MCF 10A (cell line): ENCODE measurements at regions not wholly inside any gene's neighbourhood (a gene's known extent, or its start where the extent isn't known, plus 50 kb on each side); places are given as distances from the start of the nearest gene placed in this dataset.

Experiments used
- BruUV-seq: library from RNA; stranded (reverse); fragments of 400-500 nt; replicated peaks from 2 replicates; lab custom pipeline; 2021; lab: Mats Ljungman, UMichigan
- CTCF ChIA-PET: fragments of 300-600 bp; sonication (Branson Sonifier 250); formaldehyde crosslinking; extraction: SDS; loops from one replicate; lab custom pipeline; 2021; ENCODE audit warnings: antibody characterized with exemption, inconsistent platforms; lab: Yijun Ruan, JAX
- POLR2A ChIA-PET: fragments of 300-600, 350-650 bp; sonication (Branson Sonifier 250); formaldehyde crosslinking; extraction: SDS; loops from one replicate; lab custom pipeline; 2020; ENCODE audit warnings: antibody characterized with exemption, inconsistent platforms; lab: Yijun Ruan, JAX
- DNase-seq: peaks from one replicate; pipeline ENCODE4 v3.0.0-alpha.2; 2018; ENCODE audit not compliant: unreplicated experiment
- H3K27ac Mint-ChIP-seq: one replicate; pipeline ENCODE4 v1.8.0; 2022; ENCODE audit warnings: mild to moderate bottlenecking, low read depth, mixed read lengths; ENCODE audit not compliant: unreplicated experiment
- H3K27me3 Mint-ChIP-seq: one replicate; pipeline ENCODE4 v1.8.0; 2022; ENCODE audit warnings: mixed read lengths; ENCODE audit not compliant: insufficient read depth, unreplicated experiment
- H3K36me3 Mint-ChIP-seq: one replicate; pipeline ENCODE4 v1.8.0; 2022; ENCODE audit warnings: mild to moderate bottlenecking, moderate library complexity, mixed read lengths; ENCODE audit not compliant: insufficient read depth, unreplicated experiment
- H3K4me1 Mint-ChIP-seq: one replicate; pipeline ENCODE4 v1.8.0; 2022; ENCODE audit warnings: mixed read lengths; ENCODE audit not compliant: insufficient read depth, unreplicated experiment
- H3K4me3 Mint-ChIP-seq: one replicate; pipeline ENCODE4 v1.8.0; 2022; ENCODE audit warnings: mild to moderate bottlenecking, moderate library complexity, mixed read lengths; ENCODE audit not compliant: unreplicated experiment
- H3K9me3 Mint-ChIP-seq: one replicate; pipeline ENCODE4 v1.8.0; 2022; ENCODE audit warnings: mixed read lengths; ENCODE audit not compliant: unreplicated experiment
- CTCF ChIP-seq: fragments of 200-600 bp; IDR thresholded peaks from one replicate; pipeline ENCODE4 v1.8.0; 2022; ENCODE audit warnings: antibody characterized with exemption, mild to moderate bottlenecking; ENCODE audit not compliant: unreplicated experiment
- intact Hi-C: fragments of 100-400 bp; cut with micrococcal nuclease; formaldehyde crosslinking; loops from 2 replicates; pipeline ENCODE4 v1.14.1; 2022

- Mint-ChIP-seq H3K4me1 (no peaks in the 10 kb centered on the region), H3K27ac (no peak overlapping the region), H3K36me3 (no peaks in the 10 kb centered on the region), H3K9me3 (no peaks in the 10 kb centered on the region), H3K27me3 (peaks cover 76% of the 10 kb centered on the region), H3K4me3 (no peak overlapping the region)
- intact Hi-C loops = no loop called here
- no peak for DNase-seq
- ChIA-PET CTCF (no interaction called here), POLR2A (interaction anchor here (0.5 to 0.7 kb wide), 3 partner anchors 42 to 504 kb away, joined by 3 read pairs; no protein-coding TSS in a partner anchor)
- TF ChIP-seq CTCF = no peak
- no TSS peak for BruUV-seq
Measured at GRCh38 chr9:32294106-32294505, 90.3 kb upstream of the ACO1 start.

- H3K9me3 Mint-ChIP-seq = no peaks in the 10 kb centered on the region
- no peak overlapping the region for H3K4me3 Mint-ChIP-seq
- H3K36me3 Mint-ChIP-seq = no peaks in the 10 kb centered on the region
- ChIA-PET CTCF (no interaction called here), POLR2A (no interaction called here)
- TF ChIP-seq CTCF = no peak
- no peak overlapping the region for H3K27ac Mint-ChIP-seq
- intact Hi-C loops = no loop called here
- H3K27me3 Mint-ChIP-seq = peaks cover 82% of the 10 kb centered on the region
- no peak for DNase-seq
- BruUV-seq = no TSS peak
- H3K4me1 Mint-ChIP-seq = no peaks in the 10 kb centered on the region
Measured at GRCh38 chr9:32300373-32300772, 84.1 kb upstream of the ACO1 start.

- H3K4me1 Mint-ChIP-seq = no peaks in the 10 kb centered on the region
- no peak for TF ChIP-seq CTCF
- no peak for DNase-seq
- no peak overlapping the region for H3K27ac Mint-ChIP-seq
- peaks cover 41% of the 10 kb centered on the region for H3K27me3 Mint-ChIP-seq
- H3K36me3 Mint-ChIP-seq = no peaks in the 10 kb centered on the region
- no peak overlapping the region for H3K4me3 Mint-ChIP-seq
- ChIA-PET CTCF (no interaction called here), POLR2A (interaction anchor here (1.3 kb wide), 1 partner anchor 16 kb away, joined by 3 read pairs; no protein-coding TSS in a partner anchor)
- BruUV-seq = no TSS peak
- intact Hi-C loops = no loop called here
- peaks cover 7% of the 10 kb centered on the region for H3K9me3 Mint-ChIP-seq
Measured at GRCh38 chr9:32304495-32304894, 79.9 kb upstream of the ACO1 start.

GRCh38 chr9:32306006-32306405 lies 78.4 kb upstream of the ACO1 start:
- Mint-ChIP-seq H3K36me3 (no peaks in the 10 kb centered on the region), H3K9me3 (peaks cover 7% of the 10 kb centered on the region), H3K4me3 (no peak overlapping the region), H3K27ac (no peak overlapping the region), H3K27me3 (peaks cover 26% of the 10 kb centered on the region), H3K4me1 (no peaks in the 10 kb centered on the region)
- BruUV-seq = no TSS peak
- ChIA-PET CTCF (no interaction called here), POLR2A (no interaction called here)
- intact Hi-C loops = no loop called here
- no peak for DNase-seq
- no peak for TF ChIP-seq CTCF
